NCI-H2227 treated with DMSO at 0.1 percent for 48 hours (cell line): ENCODE measurements at regions not wholly inside any gene's neighbourhood (a gene's known extent, or its start where the extent isn't known, plus 50 kb on each side); places are given as distances from the start of the nearest gene placed in this dataset.
"Not testable (repeated sequence)": the region's sequence is repeated elsewhere in the genome, so short reads cannot be mapped to it uniquely, and the experiment has no call there.

Experiments
- DNase-seq: peaks from one replicate; lab custom pipeline; 2025; lab: John Stamatoyannopoulos, UW

- DNase-seq: no peak
Observed at GRCh38 chr7:145795132-145795531, 321.5 kb upstream of the CNTNAP2 start.

- DNase-seq: no peak
Observed at GRCh38 chr7:145784809-145785780, 331.5 kb upstream of the CNTNAP2 start.

GRCh38 chr7:145781388-145781787, 335.2 kb upstream of the CNTNAP2 start:
- DNase-seq: not testable (repeated sequence)

GRCh38 chr7:145779140-145779539, 337.5 kb upstream of the CNTNAP2 start:
- no peak for DNase-seq

GRCh38 chr7:145774777-145775176, 341.8 kb upstream of the CNTNAP2 start:
- DNase-seq: no peak

- no peak for DNase-seq
Observed at GRCh38 chr7:145753004-145753403, 363.6 kb upstream of the CNTNAP2 start.

- no peak for DNase-seq
Observed at GRCh38 chr7:145737617-145738016, 379.0 kb upstream of the CNTNAP2 start.

GRCh38 chr7:145735061-145735460, 381.5 kb upstream of the CNTNAP2 start:
- DNase-seq: no peak

GRCh38 chr7:145732521-145732920, 384.1 kb upstream of the CNTNAP2 start:
- no peak for DNase-seq

- DNase-seq: no peak
Observed at GRCh38 chr7:145729691-145730090, 386.9 kb upstream of the CNTNAP2 start.

- no peak for DNase-seq
Observed at GRCh38 chr7:145718129-145718528, 398.5 kb upstream of the CNTNAP2 start.

- no peak for DNase-seq
Observed at GRCh38 chr7:145700488-145700887, 416.1 kb upstream of the CNTNAP2 start.

GRCh38 chr7:145698526-145699262, 417.9 kb upstream of the CNTNAP2 start:
- DNase-seq: no peak

- DNase-seq: peak; percentile 22
Observed at GRCh38 chr7:145697412-145698107, 419.0 kb upstream of the CNTNAP2 start.

GRCh38 chr7:145696071-145696470, 420.5 kb upstream of the CNTNAP2 start:
- no peak for DNase-seq

- DNase-seq: no peak
Observed at GRCh38 chr7:145692237-145692950, 424.2 kb upstream of the CNTNAP2 start.

GRCh38 chr7:145691377-145691914, 425.2 kb upstream of the CNTNAP2 start:
- DNase-seq: no peak

GRCh38 chr7:145681646-145682045, 435.0 kb upstream of the CNTNAP2 start:
- DNase-seq: no peak

GRCh38 chr7:145681159-145681558, 435.4 kb upstream of the CNTNAP2 start:
- DNase-seq: no peak

- no peak for DNase-seq
Observed at GRCh38 chr7:145665499-145666258, 450.9 kb upstream of the CNTNAP2 start.

- DNase-seq: no peak
Observed at GRCh38 chr7:145655666-145656065, 460.9 kb upstream of the CNTNAP2 start.
